GM13977 (cell line): ENCODE measurements at regions not wholly inside any gene's neighbourhood (a gene's known extent, or its start where the extent isn't known, plus 50 kb on each side); places are given as distances from the start of the nearest gene placed in this dataset.
"Not testable (repeated sequence)": the region's sequence is repeated elsewhere in the genome, so short reads cannot be mapped to it uniquely, and the experiment has no call there.

ENCODE experiments used
- DNase-seq: peaks from one replicate; pipeline ENCODE4 v3.0.0; 2012; ENCODE audit warnings: low spot score
- in situ Hi-C: fragments of 300-500 bp; cut with MboI; formaldehyde crosslinking; loops from one replicate; pipeline ENCODE4 v1.12.0; 2022; ENCODE audit warnings: low sequenced_read_pairs, low pct_unique_long_range_greater_than_20kb, mixed read lengths, inconsistent platforms; ENCODE audit not compliant: unreplicated experiment
- TF ChIP-seq, protein P1 (sequence below): IDR thresholded peaks from 2 replicates; pipeline ENCODE4 v1.5.1; 2012; ENCODE audit warnings: mild to moderate bottlenecking, control low read depth; ENCODE audit not compliant: insufficient read depth; ENCODE audit errors: extremely low read depth, missing control alignments

DNA sequence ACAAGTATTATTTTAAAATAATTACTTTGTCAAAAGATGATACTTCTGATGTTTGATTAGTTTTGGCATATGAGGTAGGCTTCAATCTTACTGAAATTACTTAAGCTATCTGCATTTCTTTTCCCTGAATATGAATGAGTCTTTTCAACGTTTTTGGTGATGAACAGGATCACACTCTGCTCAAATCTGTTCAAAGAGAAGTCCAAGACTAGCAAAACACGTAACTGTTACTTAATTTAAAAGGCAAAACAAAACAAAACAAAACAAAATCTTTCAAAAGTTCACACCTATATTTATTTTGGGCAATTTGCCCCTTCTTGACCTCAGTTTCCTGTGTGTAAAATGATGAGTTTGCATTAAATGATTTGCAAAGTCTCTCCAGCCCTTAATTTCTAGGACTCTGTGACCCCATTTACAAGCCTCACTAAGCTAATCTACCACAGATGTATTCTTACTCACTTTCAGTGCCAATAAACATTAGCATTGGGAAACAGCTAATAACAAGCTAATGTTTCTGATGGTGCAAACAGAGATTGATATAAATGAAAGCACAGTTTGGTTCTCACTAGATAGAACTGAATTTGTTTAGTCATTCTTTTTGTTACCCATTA lies 865.4 kb downstream of the LTN1 start:
- in situ Hi-C loops = no loop called here
- DNase-seq = no peak
- TF ChIP-seq, protein P1, sequence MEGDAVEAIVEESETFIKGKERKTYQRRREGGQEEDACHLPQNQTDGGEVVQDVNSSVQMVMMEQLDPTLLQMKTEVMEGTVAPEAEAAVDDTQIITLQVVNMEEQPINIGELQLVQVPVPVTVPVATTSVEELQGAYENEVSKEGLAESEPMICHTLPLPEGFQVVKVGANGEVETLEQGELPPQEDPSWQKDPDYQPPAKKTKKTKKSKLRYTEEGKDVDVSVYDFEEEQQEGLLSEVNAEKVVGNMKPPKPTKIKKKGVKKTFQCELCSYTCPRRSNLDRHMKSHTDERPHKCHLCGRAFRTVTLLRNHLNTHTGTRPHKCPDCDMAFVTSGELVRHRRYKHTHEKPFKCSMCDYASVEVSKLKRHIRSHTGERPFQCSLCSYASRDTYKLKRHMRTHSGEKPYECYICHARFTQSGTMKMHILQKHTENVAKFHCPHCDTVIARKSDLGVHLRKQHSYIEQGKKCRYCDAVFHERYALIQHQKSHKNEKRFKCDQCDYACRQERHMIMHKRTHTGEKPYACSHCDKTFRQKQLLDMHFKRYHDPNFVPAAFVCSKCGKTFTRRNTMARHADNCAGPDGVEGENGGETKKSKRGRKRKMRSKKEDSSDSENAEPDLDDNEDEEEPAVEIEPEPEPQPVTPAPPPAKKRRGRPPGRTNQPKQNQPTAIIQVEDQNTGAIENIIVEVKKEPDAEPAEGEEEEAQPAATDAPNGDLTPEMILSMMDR = no peak

DNA sequence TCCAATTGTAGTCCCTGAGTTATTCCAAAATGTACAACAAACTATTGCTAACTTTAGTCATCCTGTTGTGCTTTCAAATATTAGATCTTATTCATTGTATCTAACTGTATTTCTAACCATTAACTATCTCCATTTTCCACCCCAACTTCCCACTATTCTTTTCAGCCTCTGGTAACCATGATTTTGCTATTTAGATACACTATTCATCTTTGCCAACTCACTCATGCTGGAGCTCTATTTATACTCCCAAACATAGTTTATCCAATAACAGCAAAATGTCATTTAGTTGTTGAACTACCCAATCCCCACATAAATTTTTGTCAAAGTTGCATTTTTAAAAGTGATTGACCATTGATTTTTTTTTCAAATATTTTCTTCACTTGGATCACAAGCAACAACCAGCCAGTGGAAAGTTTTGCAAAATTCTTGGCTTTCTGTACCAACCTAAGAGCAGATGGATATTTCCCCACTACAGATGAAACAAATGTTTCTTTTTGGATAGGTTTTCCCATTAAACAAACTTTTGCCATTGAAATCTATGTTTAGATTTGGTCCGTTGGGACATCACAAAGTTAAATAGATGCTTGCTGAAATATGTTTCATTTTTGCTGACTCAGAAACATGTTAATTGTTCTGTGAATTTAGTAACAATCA lies 866.0 kb downstream of the LTN1 start:
- in situ Hi-C loops = no loop called here
- no peak for DNase-seq
- TF ChIP-seq, protein P1 = no peak

DNA sequence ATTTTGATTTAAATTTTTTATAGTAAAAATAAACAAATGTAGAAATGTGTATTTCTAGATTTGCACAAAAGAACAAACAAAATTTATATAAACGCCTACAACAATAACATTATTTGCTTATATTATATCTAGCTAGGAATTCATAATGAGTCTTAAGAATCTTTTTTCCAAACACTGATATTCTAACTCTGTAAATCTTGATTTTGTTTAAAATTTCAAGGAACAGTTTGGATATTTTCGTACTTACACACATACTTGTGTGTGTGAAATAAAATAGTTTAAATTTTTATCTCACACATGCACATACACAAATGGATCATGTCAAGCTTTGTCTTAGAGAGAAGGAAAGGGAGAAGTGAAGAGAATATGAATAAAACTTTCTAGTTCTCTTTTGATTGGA lies 868.1 kb downstream of the LTN1 start:
- in situ Hi-C loops = no loop called here
- TF ChIP-seq, protein P1 = no peak
- no peak for DNase-seq

DNA sequence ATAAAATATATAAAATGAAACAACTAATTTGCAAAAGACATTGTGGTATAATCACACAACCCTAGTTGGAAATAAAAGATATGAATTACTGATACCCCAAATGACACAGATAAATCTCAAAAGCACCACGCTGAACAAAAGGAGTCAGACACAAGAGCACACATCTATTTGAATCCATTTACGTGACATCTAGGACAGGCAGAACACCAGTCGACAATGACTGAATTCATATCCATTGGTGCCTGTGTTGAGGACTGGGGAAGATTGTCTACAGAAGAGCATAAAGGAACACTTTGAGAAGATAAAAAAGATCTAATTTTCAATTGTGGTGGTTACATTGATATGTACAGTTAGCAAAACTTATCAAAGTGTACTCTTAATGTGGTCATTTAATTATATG lies 874.1 kb downstream of the LTN1 start:
- TF ChIP-seq, protein P1 = no peak
- in situ Hi-C loops = no loop called here
- no peak for DNase-seq

DNA sequence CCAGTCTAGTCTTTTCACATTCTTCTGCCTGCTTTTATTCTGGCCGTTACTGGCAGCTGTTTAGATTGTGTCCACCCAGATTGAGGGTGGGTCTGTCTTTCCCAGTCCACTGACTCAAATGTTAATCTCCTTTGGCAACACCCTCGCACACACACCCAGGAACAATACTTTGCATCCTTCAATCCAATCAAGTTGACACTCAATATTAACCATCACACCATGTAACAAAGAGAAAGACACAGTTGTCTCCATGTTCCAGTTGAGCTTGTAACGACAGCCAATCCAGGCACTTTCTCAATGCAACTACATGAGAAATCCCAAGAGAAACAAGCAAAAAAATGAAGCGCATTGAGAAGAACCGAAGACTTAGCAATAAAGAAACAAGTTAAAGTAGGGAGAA lies 877.7 kb downstream of the LTN1 start:
- in situ Hi-C loops = not testable (repeated sequence)

DNA sequence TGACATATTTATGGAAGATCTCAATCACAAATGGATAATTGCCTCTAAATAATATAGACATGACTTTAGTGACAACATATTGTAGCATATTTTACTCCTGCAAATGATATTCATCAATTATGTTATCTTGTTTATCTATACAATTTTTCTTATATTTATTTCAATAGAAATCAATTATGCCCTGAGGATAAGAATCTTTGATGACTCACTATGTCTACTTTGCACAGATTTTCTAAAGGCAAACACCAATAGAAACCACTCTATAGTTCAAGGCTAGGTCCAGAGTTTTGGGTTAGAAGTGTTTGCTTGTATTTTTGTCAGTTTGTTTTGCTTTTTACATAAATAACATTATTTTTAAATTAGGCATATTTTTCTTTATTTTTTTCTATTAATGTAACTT lies 879.0 kb downstream of the LTN1 start:
- TF ChIP-seq, protein P1 = no peak
- no peak for DNase-seq
- in situ Hi-C loops = no loop called here

More for the DNA sequence above, 877.7 kb downstream of the LTN1 start:
- DNase-seq = not testable (repeated sequence)

DNA sequence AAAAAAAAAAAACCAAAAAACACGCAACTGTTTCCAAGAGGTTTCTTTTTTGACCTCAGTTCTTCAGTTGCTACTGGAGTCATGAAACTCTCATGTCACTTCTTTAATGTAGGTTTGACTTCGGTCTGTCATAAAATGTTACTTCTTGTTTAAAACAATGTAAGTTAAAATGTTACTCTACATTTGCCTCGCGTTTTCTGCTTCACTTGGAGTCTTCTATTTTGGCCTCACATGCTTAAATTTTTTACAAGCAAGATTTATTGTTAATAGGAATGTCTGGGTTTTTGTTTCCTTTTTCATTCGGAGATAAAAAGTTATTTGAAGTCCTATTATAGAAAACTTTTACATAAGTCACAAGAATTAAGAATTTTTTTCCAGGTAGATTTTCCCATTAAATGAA lies 880.2 kb downstream of the LTN1 start:
- TF ChIP-seq, protein P1 = no peak
- in situ Hi-C loops = no loop called here
- DNase-seq = no peak
